ENCODE measurements at regions not wholly inside any gene's neighbourhood (a gene's known extent, or its start where the extent isn't known, plus 50 kb on each side); places are given as distances from the start of the nearest gene placed in this dataset.

- DNase-seq (ENCODE audit: low read depth in 1 of 2, low spot score in 2 of 2) (no peak), FAIRE-seq (no peak)
- Histone ChIP-seq H3K4me2 (ENCODE audit: insufficient read depth in 1 of 2, low read depth in 2 of 2, low read length in 2 of 2) (no peak overlapping the region), H2BK20ac (ENCODE audit: low read length) (no peak overlapping the region), H2AK5ac (ENCODE audit: low read depth, low read length) (no peak overlapping the region), H3K4me3 (ENCODE audit: extremely low read depth in 1 of 4, insufficient read depth in 2 of 4, low read depth in 3 of 4, low read length in 4 of 4) (no peak overlapping the region), H3K4me1 (replicated peaks in 1 of 4; ENCODE audit: control insufficient read depth in 3 of 4, insufficient read depth in 4 of 4, low read length in 3 of 4) (0 out of 7 replicates have a peak, but pooled peaks cover 0 to 2% (median 0%) of the 10 kb centered on the region in 4 experiments), H4K20me1 (replicated peaks in 1 of 2; ENCODE audit: control insufficient read depth in 1 of 2, insufficient read depth in 2 of 2, low read length in 2 of 2) (no peaks in the 10 kb centered on the region), H3K9me3 (ENCODE audit: insufficient read depth in 2 of 2, low read depth in 1 of 2, low read length in 1 of 2) (no peaks in the 10 kb centered on the region; a peak in 1 of 4 replicates), H4K5ac (ENCODE audit: insufficient read length, low read depth, low read length) (no peak overlapping the region), H2BK5ac (ENCODE audit: low read depth, low read length) (no peak overlapping the region), H3K18ac (ENCODE audit: extremely low read depth, low read length) (no peak overlapping the region), H3K9ac (replicated peaks in 1 of 4; ENCODE audit: extremely low read depth in 1 of 4, low read depth in 3 of 4, low read length in 3 of 4) (no peak overlapping the region), H3K4ac (replicated peaks; ENCODE audit: insufficient read length, low read depth, low read length) (no peak overlapping the region), H3K23ac (ENCODE audit: insufficient read length) (no peak overlapping the region), H3K27me3 (replicated peaks in 1 of 4; ENCODE audit: control insufficient read depth in 3 of 4, extremely low read depth in 1 of 4, insufficient read depth in 3 of 4, low read length in 3 of 4) (no peaks in the 10 kb centered on the region), H3K14ac (ENCODE audit: insufficient read length) (no peak overlapping the region), H3K23me2 (ENCODE audit: low read depth, low read length) (peaks cover under 1% of the 10 kb centered on the region; the same call in 1 of the 2 replicates), H3K79me1 (ENCODE audit: low read depth, low read length) (no peaks in the 10 kb centered on the region), H3K27ac (ENCODE audit: low read depth, low read length) (no peak overlapping the region), H2AFZ (ENCODE audit: low read length) (no peak overlapping the region), H3K56ac (replicated peaks; ENCODE audit: insufficient read length, low read depth, low read length) (no peak overlapping the region), H4K8ac (ENCODE audit: extremely low read depth, insufficient read depth, low read length) (no peak overlapping the region), H4K91ac (replicated peaks; ENCODE audit: insufficient read length, low read length) (no peak overlapping the region), H2BK12ac (ENCODE audit: low read depth, low read length) (no peak overlapping the region), H2BK15ac (ENCODE audit: low read length) (no peak overlapping the region), H2BK120ac (replicated peaks; ENCODE audit: low read depth, low read length) (no peak overlapping the region), H3K79me2 (ENCODE audit: control insufficient read depth in 1 of 2, insufficient read depth in 2 of 2, low read length in 2 of 2) (no peaks in the 10 kb centered on the region), H3K36me3 (ENCODE audit: control insufficient read depth in 2 of 4, insufficient read depth in 4 of 4, low read length in 3 of 4) (no peaks in the 10 kb centered on the region)
- 85% methylated on average over 7 of the region's 7 CpGs; no CpG with 5 or more reads in 1 of the 2 experiments for WGBS, 2 experiments (ENCODE audit: extremely low coverage in 1 of 2, insufficient coverage in 1 of 2, insufficient read length in 1 of 2, insufficient replicate concordance in 2 of 2, low coverage in 1 of 2, low lambda C conversion rate in 2 of 2, missing lambda C conversion rate in 1 of 2)
- POLR2A ChIA-PET (ENCODE audit: partially characterized antibody): no interaction called here
- CTCF ChIA-PET (ENCODE audit: partially characterized antibody): interaction anchor here (1.2 to 1.4 kb wide), 4 partner anchors 9 to 139 kb away, joined by 3 to 6 read pairs (median 4); no protein-coding TSS in a partner anchor
- TF ChIP-seq RFX5 (IDR thresholded peaks at IDR 0.05; ENCODE audit: borderline replicate concordance, low read depth, low read length) (no peak), TCF12 (IDR thresholded peaks at IDR 0.05; ENCODE audit: low read depth, low read length) (no peak)
These were observed 108.6 kb downstream of the SMIM20 start for GRCh38 chr4:26022346-26023202.

Data from H1 (cell line).